Tibial nerve (tissue), 3 donors: ENCODE measurements at regions not wholly inside any gene's neighbourhood (a gene's known extent, or its start where the extent isn't known, plus 50 kb on each side); places are given as distances from the start of the nearest gene placed in this dataset.

ENCODE experiments used
- CTCF ChIP-seq, 5 experiments: fragments of 200-600 bp in 3 of 5; fragments of 450-650 bp in 2 of 5; sonication (generic) in 3 of 5; IDR thresholded peaks; one replicate each; pipeline ENCODE4 v1.5.1; 2016 to 2019; ENCODE audit warnings: antibody characterized with exemption in 5 of 5, mild to moderate bottlenecking in 3 of 5, moderate library complexity in 2 of 5
- POLR2A ChIP-seq, 2 donors: fragments of 450-650 bp; IDR thresholded peaks; one replicate each; pipeline ENCODE4 v1.6.1; 2017; ENCODE audit warnings: antibody characterized with exemption in 2 of 2, mild to moderate bottlenecking in 2 of 2, moderate library complexity in 2 of 2

GRCh38 chr15:56857828-56858227, 60.6 kb upstream of the TCF12 start:
- TF ChIP-seq CTCF (IDR thresholded peaks at IDR 0.05) (no peak), POLR2A (IDR thresholded peaks at IDR 0.05) (no peak)
